Epidermal melanocyte (primary cell): ENCODE measurements at regions not wholly inside any gene's neighbourhood (a gene's known extent, or its start where the extent isn't known, plus 50 kb on each side); places are given as distances from the start of the nearest gene placed in this dataset.
"Not testable (repeated sequence)": the region's sequence is repeated elsewhere in the genome, so short reads cannot be mapped to it uniquely, and the experiment has no call there.

Experiments
- DNase-seq: peaks from one replicate; pipeline ENCODE4 v3.0.0; 2011; ENCODE audit warnings: low spot score; ENCODE audit not compliant: insufficient read length

- not testable (repeated sequence) for DNase-seq
These were observed 173.2 kb upstream of the KCNMB2 start for GRCh38 chr3:178363048-178363447.

- no peak for DNase-seq
These were observed 168.2 kb upstream of the KCNMB2 start for GRCh38 chr3:178367817-178368617.

- DNase-seq, result no peak
These were observed 167.2 kb upstream of the KCNMB2 start for GRCh38 chr3:178369006-178369405.

- DNase-seq, result no peak
These were observed 166.4 kb upstream of the KCNMB2 start for GRCh38 chr3:178369811-178370210.

- no peak for DNase-seq
These were observed 165.8 kb upstream of the KCNMB2 start for GRCh38 chr3:178370387-178370786.

GRCh38 chr3:178381555-178381954 is 154.7 kb upstream of the KCNMB2 start:
- no peak for DNase-seq

- no peak for DNase-seq
These were observed 154.2 kb upstream of the KCNMB2 start for GRCh38 chr3:178381971-178382448.

GRCh38 chr3:178382449-178383061 is 153.7 kb upstream of the KCNMB2 start:
- no peak for DNase-seq

GRCh38 chr3:178384321-178385230 is 151.7 kb upstream of the KCNMB2 start:
- no peak for DNase-seq

- DNase-seq, result no peak
These were observed 150.8 kb upstream of the KCNMB2 start for GRCh38 chr3:178385280-178385952.

- no peak for DNase-seq
These were observed 149.8 kb upstream of the KCNMB2 start for GRCh38 chr3:178386401-178386800.

GRCh38 chr3:178386880-178387279 is 149.4 kb upstream of the KCNMB2 start:
- no peak for DNase-seq

GRCh38 chr3:178388473-178388872 is 147.8 kb upstream of the KCNMB2 start:
- DNase-seq, result no peak

GRCh38 chr3:178389258-178389657 is 147.0 kb upstream of the KCNMB2 start:
- DNase-seq, result no peak

GRCh38 chr3:178392511-178392926 is 143.7 kb upstream of the KCNMB2 start:
- no peak for DNase-seq

- no peak for DNase-seq
These were observed 143.1 kb upstream of the KCNMB2 start for GRCh38 chr3:178393146-178393545.

GRCh38 chr3:178393824-178394223 is 142.4 kb upstream of the KCNMB2 start:
- DNase-seq, result no peak

- DNase-seq, result no peak
These were observed 139.9 kb upstream of the KCNMB2 start for GRCh38 chr3:178396318-178396717.

- DNase-seq, result no peak
These were observed 139.0 kb upstream of the KCNMB2 start for GRCh38 chr3:178397202-178397601.

GRCh38 chr3:178397836-178398235 is 138.4 kb upstream of the KCNMB2 start:
- DNase-seq, result no peak

GRCh38 chr3:178404961-178405360 is 131.3 kb upstream of the KCNMB2 start:
- DNase-seq, result no peak
